Stomach (tissue), 8 donors: ENCODE measurements at regions not wholly inside any gene's neighbourhood (a gene's known extent, or its start where the extent isn't known, plus 50 kb on each side); places are given as distances from the start of the nearest gene placed in this dataset.
"Not testable (repeated sequence)": the region's sequence is repeated elsewhere in the genome, so short reads cannot be mapped to it uniquely, and the experiment has no call there.

Source experiments
- DNase-seq, 2 donors: peaks; one replicate each; pipeline versions ENCODE4 v3.0.0 to v3.0.0-alpha.2; 2013 to 2019
- H3K27ac ChIP-seq, 5 donors: fragments of 200-600 bp in 4 of 5; sonication (generic) in 4 of 5; one replicate each; pipeline ENCODE4 v1.5.1; 2013 to 2019; ENCODE audit warnings: mild to moderate bottlenecking in 1 of 5, moderate library complexity in 1 of 5
- H3K27me3 ChIP-seq, 3 donors: fragments of 200-600 bp; sonication (generic); one replicate each; pipeline ENCODE4 v1.5.1; 2017 to 2019; ENCODE audit warnings: mixed run types in 1 of 3
- H3K36me3 ChIP-seq, 4 donors: fragments of 200-600 bp; sonication (generic); 1 replicate in 3 of 4; 2 replicates in 1 of 4; pipeline ENCODE4 v1.5.1; 2016 to 2019
- H3K4me1 ChIP-seq, 4 donors: fragments of 200-600 bp; sonication (generic); one replicate each; pipeline ENCODE4 v1.5.1; 2016 to 2019
- H3K4me3 ChIP-seq, 4 donors: fragments of 200-600 bp; sonication (generic) in 3 of 4; one replicate each; pipeline ENCODE4 v1.5.1; 2016 to 2019; ENCODE audit warnings: mild to moderate bottlenecking in 1 of 4
- H3K9me3 ChIP-seq, 4 donors: fragments of 200-600 bp; sonication (generic); one replicate each; pipeline ENCODE4 v1.5.1; 2016 to 2019
- EP300 ChIP-seq: sonication (generic); formaldehyde crosslinking; IDR thresholded peaks from one replicate; pipeline ENCODE4 v1.6.1; 2017; ENCODE audit warnings: antibody characterized with exemption
- POLR2A ChIP-seq, 4 donors: fragments of 450-650 bp; IDR thresholded peaks; one replicate each; pipeline ENCODE4 v1.6.1; 2016; ENCODE audit warnings: antibody characterized with exemption in 4 of 4, control low read depth in 2 of 4, mild to moderate bottlenecking in 1 of 4, moderate library complexity in 1 of 4
- POLR2AphosphoS5 ChIP-seq, 3 donors: sonication (generic); formaldehyde crosslinking; IDR thresholded peaks; one replicate each; pipeline ENCODE4 v1.6.1; 2016; ENCODE audit warnings: antibody characterized with exemption in 3 of 3
- WGBS, 5 donors: extraction: QIAGEN DNeasy Blood & Tissue Kit in 3 of 5; methylation state at CpG; one replicate each; pipeline versions ENCODE4 v1.1.5 to v1.1.7; 2013 to 2018; 5-methylcytosine and 5-hydroxymethylcytosine counted together
- intact Hi-C: fragments of 100-400 bp; cut with DNase I; formaldehyde crosslinking; loops from one replicate; pipeline ENCODE4 v1.15.1; 2023; ENCODE audit warnings: low total_unique reads
- TF ChIP-seq, protein P1 (sequence below), 7 experiments: fragments of 450-650 bp in 4 of 7; fragments of 200-600 bp in 3 of 7; sonication (generic) in 3 of 7; IDR thresholded peaks; one replicate each; pipeline ENCODE4 v1.5.1; 2016 to 2019; ENCODE audit warnings: antibody characterized with exemption in 7 of 7, control low read depth in 2 of 7, mild to moderate bottlenecking in 1 of 7
- donor health status: healthy with polysubstance abuse.
- donor health status: Bipolar disorder and iron deficiency.
- donor health status: healthy.

DNA sequence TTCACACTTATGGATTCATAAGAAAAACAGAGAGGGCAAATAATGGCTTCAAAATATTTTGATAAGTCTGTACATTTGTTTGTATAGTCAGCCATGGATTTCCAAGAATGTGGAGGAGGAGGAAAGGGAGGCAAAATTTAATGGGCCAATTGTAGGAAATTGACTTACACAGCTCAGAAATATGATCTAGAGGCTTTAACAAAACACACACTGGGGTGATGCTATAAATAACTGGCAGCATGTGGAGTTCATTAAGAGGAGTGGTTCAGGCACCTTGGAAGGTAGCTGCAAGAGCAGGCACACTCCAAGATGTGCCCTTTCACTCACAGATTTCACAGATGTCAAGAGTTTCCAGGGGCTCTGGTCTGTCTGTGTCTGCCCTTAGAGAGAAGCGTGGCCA lies 193.4 kb upstream of the RASGRP1 start:
- 69 to 92% (median 80%) methylated on average over 1 of the region's 1 CpG for WGBS, 5 donors
- H3K27ac ChIP-seq, result no peak overlapping the region
- H3K4me1 ChIP-seq, result no peaks in the 10 kb centered on the region
- no peaks in the 10 kb centered on the region for H3K9me3 ChIP-seq
- peak in 1 of 2 donors; percentile 6 for DNase-seq
- H3K27me3 ChIP-seq, result no peaks in the 10 kb centered on the region
- TF ChIP-seq POLR2A (IDR thresholded peaks at IDR 0.05) (no peak), POLR2AphosphoS5 (IDR thresholded peaks at IDR 0.05) (no peak), EP300 (no peak)
- intact Hi-C loops, result no loop called here
- H3K4me3 ChIP-seq, result no peak overlapping the region
- H3K36me3 ChIP-seq, result no peaks in the 10 kb centered on the region

DNA sequence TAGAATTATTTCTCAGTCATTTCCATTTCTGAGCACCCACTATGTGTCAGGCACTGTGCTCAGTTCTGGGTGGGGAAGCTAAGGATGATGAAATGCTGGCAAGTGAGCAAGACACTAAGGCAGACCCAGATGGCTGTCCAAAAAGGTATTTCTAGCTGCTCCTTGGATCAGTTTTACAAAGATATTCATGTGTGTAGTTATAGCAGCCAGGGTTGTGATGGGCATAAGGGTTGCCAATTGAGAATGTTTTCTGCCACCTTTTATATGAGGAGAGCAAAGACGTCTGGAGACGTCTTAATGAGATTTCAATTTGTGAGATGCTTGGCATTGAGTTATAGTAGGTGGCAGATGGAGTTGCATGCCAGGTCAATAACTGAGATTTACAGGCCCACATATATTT lies 197.1 kb upstream of the RASGRP1 start:
- TF ChIP-seq, protein P1, sequence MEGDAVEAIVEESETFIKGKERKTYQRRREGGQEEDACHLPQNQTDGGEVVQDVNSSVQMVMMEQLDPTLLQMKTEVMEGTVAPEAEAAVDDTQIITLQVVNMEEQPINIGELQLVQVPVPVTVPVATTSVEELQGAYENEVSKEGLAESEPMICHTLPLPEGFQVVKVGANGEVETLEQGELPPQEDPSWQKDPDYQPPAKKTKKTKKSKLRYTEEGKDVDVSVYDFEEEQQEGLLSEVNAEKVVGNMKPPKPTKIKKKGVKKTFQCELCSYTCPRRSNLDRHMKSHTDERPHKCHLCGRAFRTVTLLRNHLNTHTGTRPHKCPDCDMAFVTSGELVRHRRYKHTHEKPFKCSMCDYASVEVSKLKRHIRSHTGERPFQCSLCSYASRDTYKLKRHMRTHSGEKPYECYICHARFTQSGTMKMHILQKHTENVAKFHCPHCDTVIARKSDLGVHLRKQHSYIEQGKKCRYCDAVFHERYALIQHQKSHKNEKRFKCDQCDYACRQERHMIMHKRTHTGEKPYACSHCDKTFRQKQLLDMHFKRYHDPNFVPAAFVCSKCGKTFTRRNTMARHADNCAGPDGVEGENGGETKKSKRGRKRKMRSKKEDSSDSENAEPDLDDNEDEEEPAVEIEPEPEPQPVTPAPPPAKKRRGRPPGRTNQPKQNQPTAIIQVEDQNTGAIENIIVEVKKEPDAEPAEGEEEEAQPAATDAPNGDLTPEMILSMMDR (IDR thresholded peaks at IDR 0.05), result no peak
- TF ChIP-seq POLR2AphosphoS5 (IDR thresholded peaks at IDR 0.05), result no peak
- no peak for TF ChIP-seq POLR2A (IDR thresholded peaks at IDR 0.05)
- no peak for TF ChIP-seq EP300
- intact Hi-C loops, result no loop called here

DNA sequence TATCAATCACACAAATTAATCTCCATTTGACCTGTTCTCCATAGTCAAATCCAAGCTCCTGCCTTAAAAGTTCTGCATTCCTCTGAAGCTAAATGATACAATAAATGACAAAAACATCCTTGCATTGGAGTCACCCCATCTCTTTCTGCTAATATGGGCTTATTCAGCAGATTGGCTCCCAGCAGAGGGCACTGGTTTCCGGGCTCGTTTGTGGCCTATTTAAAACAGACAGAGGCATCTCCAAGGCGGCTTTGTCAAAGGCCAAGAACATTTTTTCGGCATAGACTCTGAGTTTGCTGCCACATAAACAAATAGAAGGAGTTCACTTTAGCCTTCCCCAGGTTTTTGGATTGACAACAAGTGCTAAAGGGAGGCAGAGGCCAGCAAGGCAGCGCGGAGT lies 204.4 kb upstream of the RASGRP1 start:
- WGBS, 5 donors, result 35 to 48% (median 42%) methylated on average over 6 of the region's 6 CpGs
- peak in 1 of 2 donors; percentile 40 for DNase-seq
- Histone ChIP-seq H3K27me3 (no peaks in the 10 kb centered on the region), H3K9me3 (no peaks in the 10 kb centered on the region), H3K4me3 (no peak overlapping the region), H3K36me3 (no peaks in the 10 kb centered on the region), H3K27ac (no peak overlapping the region), H3K4me1 (peaks cover 0 to 4% (median 0%) of the 10 kb centered on the region in 4 donors)
- TF ChIP-seq POLR2A (IDR thresholded peaks at IDR 0.05), result no peak
- no peak for TF ChIP-seq POLR2AphosphoS5 (IDR thresholded peaks at IDR 0.05)
- TF ChIP-seq EP300, result no peak
- intact Hi-C loops, result no loop called here

More for the DNA sequence above, 197.1 kb upstream of the RASGRP1 start:
- 83 to 94% (median 91%) methylated on average over 2 of the region's 2 CpGs for WGBS, 5 donors
- Histone ChIP-seq H3K36me3 (no peaks in the 10 kb centered on the region), H3K27ac (no peak overlapping the region), H3K27me3 (no peaks in the 10 kb centered on the region), H3K4me1 (no peaks in the 10 kb centered on the region), H3K4me3 (no peak overlapping the region), H3K9me3 (no peaks in the 10 kb centered on the region)
- no peak for DNase-seq

DNA sequence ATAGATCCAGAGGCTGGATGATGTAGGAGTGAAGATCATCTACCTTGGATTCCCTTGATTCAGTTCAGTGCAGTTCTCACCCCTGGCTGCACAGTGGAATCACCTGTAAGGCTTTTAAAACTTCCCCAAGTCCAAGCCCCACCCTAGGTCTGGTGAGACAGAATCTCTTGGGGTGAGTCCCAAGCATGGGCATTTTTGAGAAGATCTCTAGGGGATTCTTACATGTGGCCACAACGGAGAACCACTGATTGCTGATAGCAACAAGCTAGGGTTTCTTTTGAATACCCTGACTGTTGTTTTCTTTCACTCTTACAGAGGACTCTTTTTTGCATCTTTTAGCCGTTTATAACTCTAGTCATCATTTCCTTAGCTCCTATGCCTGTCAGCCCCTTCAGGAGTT lies 204.9 kb upstream of the RASGRP1 start:
- intact Hi-C loops, result no loop called here
- Histone ChIP-seq H3K4me3 (no peak overlapping the region), H3K9me3 (no peaks in the 10 kb centered on the region), H3K27ac (no peak overlapping the region), H3K36me3 (no peaks in the 10 kb centered on the region), H3K27me3 (no peaks in the 10 kb centered on the region), H3K4me1 (peaks cover 0 to 4% (median 0%) of the 10 kb centered on the region in 4 donors)
- 60 to 81% (median 77%) methylated on average over 2 of the region's 2 CpGs for WGBS, 5 donors
- DNase-seq, result no peak
- TF ChIP-seq EP300, result no peak
- no peak for TF ChIP-seq POLR2AphosphoS5 (IDR thresholded peaks at IDR 0.05)
- TF ChIP-seq, protein P1 (IDR thresholded peaks at IDR 0.05), result no peak
- no peak for TF ChIP-seq POLR2A (IDR thresholded peaks at IDR 0.05)

DNA sequence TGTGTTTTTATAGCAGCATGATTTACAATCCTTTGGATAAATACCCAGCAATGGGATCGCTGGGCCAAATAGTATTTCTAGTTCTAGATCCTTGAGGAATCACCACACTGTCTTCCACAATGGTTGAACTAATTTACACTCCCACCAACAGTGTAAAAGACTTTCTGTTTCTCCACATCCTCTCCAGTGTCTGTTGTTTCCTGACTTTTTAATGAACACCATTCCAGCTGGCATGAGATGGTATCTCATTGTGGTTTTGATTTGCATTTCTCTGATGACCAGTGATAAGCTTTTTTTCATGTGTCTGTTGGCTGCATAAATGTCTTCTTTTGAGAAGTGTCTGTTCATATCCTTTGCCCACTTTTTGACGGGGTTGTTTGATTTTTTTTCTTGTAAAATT lies 209.5 kb upstream of the RASGRP1 start:
- H3K9me3 ChIP-seq, DNase-seq, intact Hi-C loops, H3K36me3 ChIP-seq, H3K4me3 ChIP-seq, H3K27me3 ChIP-seq, H3K27ac ChIP-seq, H3K4me1 ChIP-seq: not testable (repeated sequence)
- WGBS, 5 donors, result 80 to 93% (median 90%) methylated on average over 2 of the region's 2 CpGs

DNA sequence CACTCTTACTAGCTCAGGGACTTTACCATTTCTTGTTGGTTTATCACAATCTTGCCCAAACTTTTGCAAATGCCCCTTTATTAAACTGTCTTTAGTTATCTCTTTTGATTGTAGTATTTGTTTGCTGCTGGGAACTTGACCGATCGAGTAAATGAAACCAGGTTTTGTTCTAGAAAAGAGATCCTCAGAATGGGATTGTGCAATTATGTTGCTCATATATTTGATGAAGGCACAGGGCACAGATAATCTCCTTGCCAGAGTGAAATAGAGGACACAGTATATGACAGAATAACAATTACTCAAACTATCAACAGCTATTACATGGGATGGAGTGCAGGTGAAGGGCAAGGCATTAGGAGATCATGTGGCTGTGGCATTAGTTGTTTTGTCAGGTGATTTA lies 216.6 kb upstream of the RASGRP1 start:
- intact Hi-C loops, result no loop called here
- H3K27me3 ChIP-seq, result peaks cover 0 to 16% (median 0%) of the 10 kb centered on the region in 3 donors
- H3K4me3 ChIP-seq, result no peak overlapping the region
- no peak for DNase-seq
- H3K9me3 ChIP-seq, result no peaks in the 10 kb centered on the region
- WGBS, 5 donors, result 31 to 68% (median 56%) methylated on average over 2 of the region's 2 CpGs
- no peaks in the 10 kb centered on the region for H3K36me3 ChIP-seq
- H3K4me1 ChIP-seq, result no peaks in the 10 kb centered on the region
- TF ChIP-seq, protein P1 (IDR thresholded peaks at IDR 0.05), result no peak
- TF ChIP-seq POLR2A (IDR thresholded peaks at IDR 0.05) (no peak), POLR2AphosphoS5 (IDR thresholded peaks at IDR 0.05) (no peak), EP300 (no peak)
- H3K27ac ChIP-seq, result no peak overlapping the region
